ENCODE measurements at regions not wholly inside any gene's neighbourhood (a gene's known extent, or its start where the extent isn't known, plus 50 kb on each side); places are given as distances from the start of the nearest gene placed in this dataset.
"Not testable (repeated sequence)": the region's sequence is repeated elsewhere in the genome, so short reads cannot be mapped to it uniquely, and the experiment has no call there.

GRCh38 chr2:195202163-195202845, 454.7 kb upstream of the SLC39A10 start:
- no peak for FAIRE-seq
- DNase-seq (ENCODE audit: low spot score): peak; percentile 26

GRCh38 chr2:195199864-195200263, 457.2 kb upstream of the SLC39A10 start:
- no peak for FAIRE-seq
- DNase-seq (ENCODE audit: low spot score): no peak

GRCh38 chr2:195181059-195181705, 475.8 kb upstream of the SLC39A10 start:
- no peak for FAIRE-seq

GRCh38 chr2:195168369-195168768, 488.7 kb upstream of the SLC39A10 start:
- DNase-seq (ENCODE audit: low spot score): no peak

More at GRCh38 chr2:195181059-195181705, 475.8 kb upstream of the SLC39A10 start:
- DNase-seq (ENCODE audit: low spot score): no peak

GRCh38 chr2:195164930-195165329, 492.1 kb upstream of the SLC39A10 start:
- DNase-seq (ENCODE audit: low spot score): no peak
- FAIRE-seq: no peak

More at GRCh38 chr2:195168369-195168768, 488.7 kb upstream of the SLC39A10 start:
- no peak for FAIRE-seq

GRCh38 chr2:195162918-195163317, 494.1 kb upstream of the SLC39A10 start:
- DNase-seq (ENCODE audit: low spot score) (no peak), FAIRE-seq (no peak)

GRCh38 chr2:195162194-195162593, 494.8 kb upstream of the SLC39A10 start:
- no peak for FAIRE-seq

GRCh38 chr2:195160963-195161362, 496.1 kb upstream of the SLC39A10 start:
- no peak for FAIRE-seq

More at GRCh38 chr2:195162194-195162593, 494.8 kb upstream of the SLC39A10 start:
- DNase-seq (ENCODE audit: low spot score): no peak

GRCh38 chr2:195151711-195152110, 505.3 kb upstream of the SLC39A10 start:
- DNase-seq (ENCODE audit: low spot score) (no peak), FAIRE-seq (no peak)

More at GRCh38 chr2:195160963-195161362, 496.1 kb upstream of the SLC39A10 start:
- no peak for DNase-seq (ENCODE audit: low spot score)

GRCh38 chr2:195150819-195151218, 506.2 kb upstream of the SLC39A10 start:
- DNase-seq (ENCODE audit: low spot score): no peak
- no peak for FAIRE-seq

- DNase-seq (ENCODE audit: low spot score) (no peak), FAIRE-seq (no peak)
Observed at GRCh38 chr2:195148004-195148403, 509.0 kb upstream of the SLC39A10 start.

GRCh38 chr2:195146761-195147541, 510.1 kb upstream of the SLC39A10 start:
- no peak for DNase-seq (ENCODE audit: low spot score)
- no peak for FAIRE-seq

GRCh38 chr2:195138435-195138834, 518.6 kb upstream of the SLC39A10 start:
- DNase-seq (ENCODE audit: low spot score): no peak
- FAIRE-seq: no peak

- not testable (repeated sequence) for DNase-seq (ENCODE audit: low spot score); FAIRE-seq
Observed at GRCh38 chr2:195125889-195126288, 531.1 kb upstream of the SLC39A10 start.

- no peak for DNase-seq (ENCODE audit: low spot score)
- no peak for FAIRE-seq
Observed at GRCh38 chr2:195124391-195125079, 532.5 kb upstream of the SLC39A10 start.

GRCh38 chr2:195122653-195123052, 534.4 kb upstream of the SLC39A10 start:
- DNase-seq (ENCODE audit: low spot score) (no peak), FAIRE-seq (no peak)

GRCh38 chr2:195121341-195121740, 535.7 kb upstream of the SLC39A10 start:
- DNase-seq (ENCODE audit: low spot score): no peak
- FAIRE-seq: no peak

GRCh38 chr2:195119231-195119630, 537.8 kb upstream of the SLC39A10 start:
- DNase-seq (ENCODE audit: low spot score) (no peak), FAIRE-seq (no peak)

GRCh38 chr2:195118276-195118675, 538.8 kb upstream of the SLC39A10 start:
- FAIRE-seq: no peak
- no peak for DNase-seq (ENCODE audit: low spot score)

- no peak for DNase-seq (ENCODE audit: low spot score)
- FAIRE-seq: no peak
Observed at GRCh38 chr2:195117011-195117410, 540.0 kb upstream of the SLC39A10 start.

- no peak for FAIRE-seq
- no peak for DNase-seq (ENCODE audit: low spot score)
Observed at GRCh38 chr2:195115738-195116137, 541.3 kb upstream of the SLC39A10 start.
